Fibroblast of skin of left biceps (primary cell): ENCODE measurements at regions not wholly inside any gene's neighbourhood (a gene's known extent, or its start where the extent isn't known, plus 50 kb on each side); places are given as distances from the start of the nearest gene placed in this dataset.
A peak's percentile ranks its signal among the peaks of the same experiment; 100 is the strongest.

Experiments used
- DNase-seq, 2 experiments: peaks; one replicate each; pipeline ENCODE4 v3.0.0-alpha.2; 2013; ENCODE audit warnings: low read depth in 2 of 2

DNA sequence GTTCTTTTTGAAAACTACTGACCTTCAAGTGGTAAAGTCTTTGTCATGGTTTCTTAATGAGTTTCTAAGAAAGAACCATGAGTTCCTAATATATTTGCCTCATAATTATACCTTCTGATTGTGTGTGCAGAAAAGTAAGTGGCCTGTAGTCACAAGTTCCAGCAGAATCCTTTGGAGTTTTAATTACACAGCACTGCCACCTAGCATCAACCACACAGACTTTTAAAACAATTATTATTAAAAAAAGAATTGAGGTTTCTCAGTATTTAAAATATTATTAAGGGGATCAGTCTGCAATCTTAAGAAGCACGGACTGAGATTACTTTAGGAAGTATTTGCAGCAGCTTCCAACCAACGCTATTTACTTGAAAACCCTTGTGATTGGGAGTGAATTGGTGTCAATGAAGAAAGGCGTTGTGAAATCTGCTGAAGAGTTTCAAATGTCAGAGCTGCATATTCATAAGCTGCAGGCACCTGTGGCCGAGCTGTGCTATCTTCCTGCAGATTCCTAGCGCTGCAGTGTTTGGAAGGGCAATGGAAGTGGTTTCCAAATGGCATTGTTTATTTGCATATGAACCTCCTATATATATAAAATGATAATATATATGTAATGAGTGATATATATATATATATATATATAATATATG is 1074.2 kb upstream of the WWC1 start:
- DNase-seq, result no peak

DNA sequence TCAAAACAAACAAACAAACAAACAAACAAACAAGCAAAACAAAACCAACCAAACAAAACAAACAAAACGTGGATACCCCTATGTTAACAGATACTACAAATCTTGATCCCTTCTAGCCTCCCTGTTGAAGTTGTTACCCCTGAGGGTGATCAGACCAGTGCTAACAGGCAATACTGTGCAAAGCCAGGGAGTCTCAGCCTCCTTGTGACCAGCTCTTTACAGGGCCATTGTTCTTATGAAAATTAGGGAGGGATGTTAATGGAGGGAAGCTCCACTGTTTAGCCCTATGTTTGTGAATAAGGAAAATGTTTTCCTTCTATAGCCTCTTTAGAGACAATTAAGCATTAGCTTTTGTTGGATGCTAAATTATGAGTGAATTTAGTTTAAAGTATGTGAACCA is 1072.1 kb upstream of the WWC1 start:
- no peak for DNase-seq

DNA sequence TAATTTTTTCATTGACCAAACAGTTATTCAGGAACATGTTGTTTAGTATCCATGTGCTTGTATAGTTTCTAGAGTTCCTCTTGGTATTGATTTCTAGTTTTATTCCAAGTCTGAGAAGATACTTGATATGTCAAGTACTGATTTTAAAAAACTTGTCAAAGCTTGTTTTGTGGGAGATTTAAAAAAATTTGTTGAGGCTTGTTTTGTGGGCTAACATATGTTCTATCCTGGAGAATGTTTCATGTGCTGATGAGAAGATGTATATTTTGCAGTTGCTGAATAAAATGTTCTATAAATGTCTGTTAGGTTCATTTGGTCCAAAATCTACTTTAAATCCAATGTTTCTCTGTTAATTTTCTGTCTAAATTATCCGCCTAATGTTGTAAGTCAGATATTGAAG is 1065.1 kb upstream of the WWC1 start:
- no peak for DNase-seq

DNA sequence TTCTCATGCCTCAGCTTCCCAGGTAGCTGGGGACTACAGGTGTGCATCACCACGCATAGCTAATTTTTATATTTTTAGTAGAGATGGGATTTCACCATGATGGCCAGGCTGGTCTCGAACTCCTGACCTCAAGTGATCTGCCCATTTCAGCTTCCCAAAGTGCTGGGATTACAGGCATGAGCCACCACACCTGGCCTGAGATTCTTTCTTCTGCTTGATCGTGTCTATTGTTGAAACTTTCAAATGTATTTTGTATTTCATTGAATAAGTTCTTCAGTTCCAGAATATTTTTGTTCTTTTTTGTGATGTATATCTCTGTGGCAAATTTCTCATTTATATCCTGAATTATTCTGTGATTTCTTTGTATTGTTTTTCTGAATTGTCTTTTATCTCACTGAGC is 1063.3 kb upstream of the WWC1 start:
- DNase-seq, result no peak

GRCh38 chr5:167229751-167230150 is 1061.7 kb upstream of the WWC1 start:
- DNase-seq, result no peak

GRCh38 chr5:167230414-167230813 is 1061.0 kb upstream of the WWC1 start:
- DNase-seq, result no peak

GRCh38 chr5:167232675-167233311 is 1058.7 kb upstream of the WWC1 start:
- DNase-seq, result peak in 1 of 2 experiments; percentile 28

- DNase-seq, result no peak
Measured at GRCh38 chr5:167233507-167234220, 1057.8 kb upstream of the WWC1 start.

GRCh38 chr5:167241436-167242067 is 1049.9 kb upstream of the WWC1 start:
- no peak for DNase-seq

DNA sequence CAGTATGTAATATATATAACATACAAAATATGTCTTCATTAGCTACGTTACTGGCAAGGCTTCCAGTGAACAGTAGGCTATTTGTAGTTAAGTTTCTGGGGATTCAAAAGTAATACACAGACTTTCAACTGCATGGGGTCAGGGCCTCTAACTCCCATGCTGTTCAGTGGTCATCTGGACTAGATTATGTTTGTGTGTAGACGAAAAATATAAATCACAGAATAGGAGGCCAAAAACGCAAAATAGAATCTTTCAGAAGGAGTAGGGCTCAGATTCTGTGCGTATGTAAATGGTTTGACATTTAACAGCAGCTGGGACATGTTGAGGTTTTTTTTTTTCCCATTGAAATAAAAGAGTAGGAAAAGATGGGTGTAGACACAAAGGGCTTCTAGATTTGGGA is 1048.7 kb upstream of the WWC1 start:
- DNase-seq, result no peak

GRCh38 chr5:167243463-167243862 is 1048.0 kb upstream of the WWC1 start:
- DNase-seq, result no peak

GRCh38 chr5:167244583-167244982 is 1046.9 kb upstream of the WWC1 start:
- no peak for DNase-seq

- no peak for DNase-seq
Measured at GRCh38 chr5:167245868-167246267, 1045.6 kb upstream of the WWC1 start.

- DNase-seq, result no peak
Measured at GRCh38 chr5:167247816-167248215, 1043.6 kb upstream of the WWC1 start.

- no peak for DNase-seq
Measured at GRCh38 chr5:167248257-167248656, 1043.2 kb upstream of the WWC1 start.

DNA sequence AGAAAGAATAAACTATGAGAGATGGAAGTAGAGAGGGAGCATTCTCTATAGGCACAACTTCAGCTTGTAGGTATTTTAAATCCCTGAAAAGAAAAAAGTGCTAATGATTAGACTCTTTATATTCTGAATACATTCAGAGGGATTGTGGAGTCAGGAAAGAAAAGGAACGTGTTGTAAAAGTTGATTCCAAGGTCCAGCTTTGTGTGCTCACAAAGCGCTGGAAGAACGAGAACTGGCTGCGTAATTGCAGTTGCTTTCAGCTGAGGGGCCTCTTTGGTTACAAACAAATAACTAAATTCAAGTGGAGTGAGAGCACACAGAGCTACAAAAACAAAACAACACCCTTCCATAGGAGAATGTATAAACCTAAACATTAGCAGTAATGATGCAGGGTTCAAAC is 1040.4 kb upstream of the WWC1 start:
- DNase-seq, result no peak

DNA sequence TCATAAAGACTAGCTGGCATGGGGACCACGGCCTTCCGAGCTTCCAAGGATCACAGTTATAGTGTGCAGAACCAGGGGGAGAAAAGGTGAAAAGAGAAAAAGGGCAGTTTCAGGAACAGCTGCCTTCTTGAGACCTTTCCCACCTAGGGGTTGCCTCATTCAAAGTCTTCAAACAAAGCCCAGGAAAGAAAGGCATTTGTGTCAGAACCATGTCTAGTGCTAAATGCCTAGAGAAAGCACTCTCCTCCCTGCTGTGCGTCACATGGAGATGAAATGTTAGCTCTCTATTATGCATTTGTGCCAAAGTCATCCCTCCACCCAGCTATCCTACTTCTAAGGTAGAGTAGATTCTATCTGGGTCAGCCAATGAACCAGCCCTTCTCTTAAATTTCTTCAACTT is 1037.3 kb upstream of the WWC1 start:
- no peak for DNase-seq

- DNase-seq, result no peak
Measured at GRCh38 chr5:167255926-167256325, 1035.5 kb upstream of the WWC1 start.

GRCh38 chr5:167259806-167260205 is 1031.6 kb upstream of the WWC1 start:
- DNase-seq, result no peak

GRCh38 chr5:167261309-167262100 is 1029.9 kb upstream of the WWC1 start:
- DNase-seq, result no peak

DNA sequence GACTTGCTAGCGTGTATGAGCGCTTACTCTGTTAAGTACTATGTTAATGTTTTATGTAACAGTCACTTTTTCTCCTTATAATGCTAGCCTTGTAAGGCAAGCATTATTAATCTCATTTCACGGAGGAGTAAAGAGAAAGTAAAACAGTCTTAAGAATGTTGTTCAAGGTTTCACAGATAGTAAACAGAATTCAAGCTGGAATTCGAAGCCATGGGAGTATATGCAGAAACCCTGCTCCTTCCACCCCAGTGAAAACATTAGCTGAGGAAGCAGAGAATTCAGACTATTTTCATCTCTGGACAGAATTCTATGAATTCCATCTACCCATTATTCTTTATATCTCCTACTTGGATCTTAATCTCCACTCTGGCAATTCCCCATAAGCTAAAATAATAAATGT is 1028.3 kb upstream of the WWC1 start:
- no peak for DNase-seq

- DNase-seq, result no peak
Measured at GRCh38 chr5:167264348-167264747, 1027.1 kb upstream of the WWC1 start.
